SJCRH30 (cell line): ENCODE measurements at regions not wholly inside any gene's neighbourhood (a gene's known extent, or its start where the extent isn't known, plus 50 kb on each side); places are given as distances from the start of the nearest gene placed in this dataset.
"Not testable (repeated sequence)": the region's sequence is repeated elsewhere in the genome, so short reads cannot be mapped to it uniquely, and the experiment has no call there.

Experiments used
- DNase-seq, 2 experiments: peaks; one replicate each; pipeline ENCODE4 v3.0.0-alpha.2; 2015 to 2020
- H3K27ac ChIP-seq: fragments of 250-450 bp; sonication (Bioruptor Pico); 2 replicates; pipeline ENCODE4 v1.5.1; 2020; ENCODE audit warnings: mild to moderate bottlenecking, moderate library complexity
- H3K27me3 ChIP-seq: fragments of 250-450 bp; sonication (Bioruptor Pico); 2 replicates; pipeline ENCODE4 v1.5.1; 2020; ENCODE audit warnings: mild to moderate bottlenecking, moderate library complexity
- H3K36me3 ChIP-seq: fragments of 250-450 bp; sonication (Bioruptor Pico); 2 replicates; pipeline ENCODE4 v1.5.1; 2020; ENCODE audit warnings: mild to moderate bottlenecking, moderate library complexity
- H3K4me1 ChIP-seq: fragments of 250-450 bp; sonication (Bioruptor Pico); 2 replicates; pipeline ENCODE4 v1.5.1; 2020; ENCODE audit warnings: mild to moderate bottlenecking, moderate library complexity
- H3K4me3 ChIP-seq: fragments of 250-450 bp; sonication (Bioruptor Pico); 2 replicates; pipeline ENCODE4 v1.5.1; 2020; ENCODE audit warnings: mild to moderate bottlenecking, moderate library complexity
- H3K9me3 ChIP-seq: fragments of 250-450 bp; sonication (Bioruptor Pico); replicated peaks from 2 replicates; pipeline ENCODE4 v1.5.1; 2020; ENCODE audit warnings: mild to moderate bottlenecking, moderate library complexity

GRCh38 chr14:105943973-105944602, 417.7 kb downstream of the TMEM121 start:
- peaks cover 18% of the 10 kb centered on the region for H3K27me3 ChIP-seq
- H3K9me3 ChIP-seq, result no peaks in the 10 kb centered on the region
- no peaks in the 10 kb centered on the region for H3K4me1 ChIP-seq
- H3K27ac ChIP-seq, result no peak overlapping the region
- no peaks in the 10 kb centered on the region for H3K36me3 ChIP-seq
- no peak for DNase-seq
- no peak overlapping the region for H3K4me3 ChIP-seq

GRCh38 chr14:105944632-105945610, 418.5 kb downstream of the TMEM121 start:
- Histone ChIP-seq H3K36me3 (no peaks in the 10 kb centered on the region), H3K9me3 (no peaks in the 10 kb centered on the region), H3K27ac (no peak overlapping the region), H3K27me3 (peaks cover 18% of the 10 kb centered on the region), H3K4me3 (no peak overlapping the region), H3K4me1 (no peaks in the 10 kb centered on the region)
- peak; percentile 69 to 80 for DNase-seq

GRCh38 chr14:105945896-105946295, 419.5 kb downstream of the TMEM121 start:
- no peak overlapping the region for H3K4me3 ChIP-seq
- no peak for DNase-seq
- H3K27ac ChIP-seq, result no peak overlapping the region
- no peaks in the 10 kb centered on the region for H3K36me3 ChIP-seq
- H3K4me1 ChIP-seq, result no peaks in the 10 kb centered on the region
- H3K9me3 ChIP-seq, result no peaks in the 10 kb centered on the region
- H3K27me3 ChIP-seq, result peaks cover 18% of the 10 kb centered on the region

- no peak overlapping the region for H3K4me3 ChIP-seq
- H3K4me1 ChIP-seq, result no peaks in the 10 kb centered on the region
- no peaks in the 10 kb centered on the region for H3K9me3 ChIP-seq
- H3K36me3 ChIP-seq, result no peaks in the 10 kb centered on the region
- no peak for DNase-seq
- H3K27me3 ChIP-seq, result peaks cover 7% of the 10 kb centered on the region; the same call in 1 of the 2 replicates
- H3K27ac ChIP-seq, result no peak overlapping the region
Observed at GRCh38 chr14:105947599-105947998, 421.2 kb downstream of the TMEM121 start.

GRCh38 chr14:105948955-105949354, 422.6 kb downstream of the TMEM121 start:
- not testable (repeated sequence) for DNase-seq, H3K27me3 ChIP-seq, H3K27ac ChIP-seq, H3K9me3 ChIP-seq, H3K36me3 ChIP-seq, H3K4me1 ChIP-seq, H3K4me3 ChIP-seq

- not testable (repeated sequence) for H3K27me3 ChIP-seq, H3K4me1 ChIP-seq, H3K4me3 ChIP-seq, DNase-seq, H3K9me3 ChIP-seq, H3K27ac ChIP-seq, H3K36me3 ChIP-seq
Observed at GRCh38 chr14:105950364-105950892, 424.0 kb downstream of the TMEM121 start.

- DNase-seq, result no peak
- Histone ChIP-seq H3K9me3 (no peaks in the 10 kb centered on the region), H3K27me3 (no peaks in the 10 kb centered on the region), H3K36me3 (no peaks in the 10 kb centered on the region), H3K4me3 (no peak overlapping the region), H3K4me1 (no peaks in the 10 kb centered on the region), H3K27ac (no peak overlapping the region)
Observed at GRCh38 chr14:105951399-105951798, 425.0 kb downstream of the TMEM121 start.

- H3K9me3 ChIP-seq, result no peaks in the 10 kb centered on the region
- no peak overlapping the region for H3K27ac ChIP-seq
- H3K4me3 ChIP-seq, result no peak overlapping the region
- no peak for DNase-seq
- H3K4me1 ChIP-seq, result no peaks in the 10 kb centered on the region
- no peaks in the 10 kb centered on the region for H3K27me3 ChIP-seq
- no peaks in the 10 kb centered on the region for H3K36me3 ChIP-seq
Observed at GRCh38 chr14:105952222-105952621, 425.8 kb downstream of the TMEM121 start.

GRCh38 chr14:105952826-105953225, 426.4 kb downstream of the TMEM121 start:
- no peaks in the 10 kb centered on the region for H3K27me3 ChIP-seq
- DNase-seq, result no peak
- no peak overlapping the region for H3K27ac ChIP-seq
- no peak overlapping the region for H3K4me3 ChIP-seq
- H3K4me1 ChIP-seq, result no peaks in the 10 kb centered on the region
- H3K9me3 ChIP-seq, result no peaks in the 10 kb centered on the region
- H3K36me3 ChIP-seq, result no peaks in the 10 kb centered on the region

- not testable (repeated sequence) for DNase-seq, H3K27ac ChIP-seq, H3K4me1 ChIP-seq, H3K27me3 ChIP-seq, H3K36me3 ChIP-seq, H3K9me3 ChIP-seq, H3K4me3 ChIP-seq
Observed at GRCh38 chr14:105961625-105962024, 435.2 kb downstream of the TMEM121 start.

GRCh38 chr14:105962532-105962931, 436.1 kb downstream of the TMEM121 start:
- H3K27ac ChIP-seq, result no peak overlapping the region
- no peaks in the 10 kb centered on the region for H3K36me3 ChIP-seq
- DNase-seq, result no peak
- H3K27me3 ChIP-seq, result no peaks in the 10 kb centered on the region
- no peaks in the 10 kb centered on the region for H3K9me3 ChIP-seq
- no peaks in the 10 kb centered on the region for H3K4me1 ChIP-seq
- no peak overlapping the region for H3K4me3 ChIP-seq

GRCh38 chr14:105968291-105968690, 441.9 kb downstream of the TMEM121 start:
- Histone ChIP-seq H3K9me3 (no peaks in the 10 kb centered on the region), H3K4me1 (no peaks in the 10 kb centered on the region), H3K27ac (no peak overlapping the region), H3K27me3 (no peaks in the 10 kb centered on the region), H3K4me3 (no peak overlapping the region), H3K36me3 (no peaks in the 10 kb centered on the region)
- no peak for DNase-seq

- not testable (repeated sequence) for H3K4me1 ChIP-seq, H3K27me3 ChIP-seq, DNase-seq, H3K9me3 ChIP-seq, H3K4me3 ChIP-seq, H3K36me3 ChIP-seq, H3K27ac ChIP-seq
Observed at GRCh38 chr14:105969026-105969425, 442.6 kb downstream of the TMEM121 start.

GRCh38 chr14:105970821-105971220, 444.4 kb downstream of the TMEM121 start:
- not testable (repeated sequence) for H3K4me3 ChIP-seq, H3K4me1 ChIP-seq, DNase-seq, H3K36me3 ChIP-seq, H3K27ac ChIP-seq, H3K27me3 ChIP-seq, H3K9me3 ChIP-seq
